Activated CD4-positive, alpha-beta memory T cell treated with anti-CD3 and anti-CD28 coated beads, Interleukin-2, amount 10 ng/mL, durations not matched to agents 7 days and 5 days (primary cell): ENCODE measurements at regions not wholly inside any gene's neighbourhood (a gene's known extent, or its start where the extent isn't known, plus 50 kb on each side); places are given as distances from the start of the nearest gene placed in this dataset.
"Not testable (repeated sequence)": the region's sequence is repeated elsewhere in the genome, so short reads cannot be mapped to it uniquely, and the experiment has no call there.

Experiments used
- CTCF ChIA-PET: fragments of 350-600 bp; sonication (Branson Sonifier 250); formaldehyde crosslinking; loops from one replicate; lab custom pipeline; 2021; ENCODE audit warnings: antibody characterized with exemption, inconsistent platforms; lab: Charles Lee
- POLR2A ChIA-PET: fragments of 350-600 bp; sonication (Branson Sonifier 250); formaldehyde crosslinking; loops from one replicate; lab custom pipeline; 2021; ENCODE audit warnings: antibody characterized with exemption; lab: Charles Lee
- DNase-seq: peaks from one replicate; pipeline ENCODE4 v3.0.0-alpha.2; 2020
- H3K27ac Mint-ChIP-seq: one replicate; pipeline ENCODE4 v1.8.0; 2021; ENCODE audit warnings: mild to moderate bottlenecking, mixed read lengths
- H3K27me3 Mint-ChIP-seq: one replicate; pipeline ENCODE4 v1.8.0; 2021; ENCODE audit warnings: mixed read lengths
- H3K36me3 Mint-ChIP-seq: one replicate; pipeline ENCODE4 v1.8.0; 2021; ENCODE audit warnings: low read depth, mixed read lengths
- H3K4me1 Mint-ChIP-seq: one replicate; pipeline ENCODE4 v1.8.0; 2021; ENCODE audit warnings: mixed read lengths
- H3K4me3 Mint-ChIP-seq: one replicate; pipeline ENCODE4 v1.8.0; 2021; ENCODE audit warnings: mild to moderate bottlenecking, mixed read lengths
- H3K9me3 Mint-ChIP-seq: one replicate; pipeline ENCODE4 v1.8.0; 2021; ENCODE audit warnings: mixed read lengths

DNA sequence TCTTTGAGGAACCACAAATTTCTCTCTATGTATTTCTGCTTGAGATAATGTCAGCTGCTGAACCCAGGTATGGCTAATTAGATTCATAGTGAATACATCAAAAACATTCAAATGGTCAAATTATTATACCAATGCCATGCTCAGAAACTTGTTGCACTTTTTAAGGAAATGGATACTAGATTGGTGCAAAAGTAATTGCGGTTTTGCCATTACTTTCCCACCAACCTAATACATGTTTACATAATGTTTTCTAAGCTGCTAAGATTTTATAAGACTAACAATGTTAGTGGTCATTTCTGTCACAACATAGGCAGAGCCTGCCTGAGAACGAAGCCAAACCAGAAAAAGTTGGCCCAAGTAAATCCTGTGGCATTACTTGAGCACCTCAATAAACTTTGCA lies 568.2 kb upstream of the LRATD1 start:
- POLR2A ChIA-PET: no interaction called here
- DNase-seq: no peak
- Mint-ChIP-seq H3K27me3 (no peaks in the 10 kb centered on the region), H3K9me3 (no peaks in the 10 kb centered on the region), H3K4me3 (no peak overlapping the region), H3K27ac (no peak overlapping the region), H3K4me1 (no peaks in the 10 kb centered on the region), H3K36me3 (no peaks in the 10 kb centered on the region)
- CTCF ChIA-PET: no interaction called here

DNA sequence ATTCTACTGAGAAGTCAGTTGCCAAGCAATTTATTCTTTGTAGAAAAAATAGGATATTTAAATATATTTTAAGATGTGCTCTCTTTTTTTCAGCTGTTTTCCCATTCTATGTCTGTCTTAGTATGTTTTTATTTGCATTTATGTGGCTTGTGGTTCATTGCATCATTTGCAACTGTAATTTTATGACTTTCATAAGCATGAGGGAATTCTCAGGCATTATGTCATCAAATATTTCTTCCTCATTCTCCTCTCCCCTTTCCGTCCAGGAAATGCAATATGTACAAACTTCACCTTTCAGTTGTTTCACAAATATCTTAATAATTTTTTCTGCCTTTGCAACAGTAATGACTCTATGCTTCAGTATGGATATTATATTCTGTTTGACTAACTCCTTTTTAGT lies 560.2 kb upstream of the LRATD1 start:
- no peak for DNase-seq
- Mint-ChIP-seq H3K27me3 (no peaks in the 10 kb centered on the region), H3K4me1 (no peaks in the 10 kb centered on the region)

DNA sequence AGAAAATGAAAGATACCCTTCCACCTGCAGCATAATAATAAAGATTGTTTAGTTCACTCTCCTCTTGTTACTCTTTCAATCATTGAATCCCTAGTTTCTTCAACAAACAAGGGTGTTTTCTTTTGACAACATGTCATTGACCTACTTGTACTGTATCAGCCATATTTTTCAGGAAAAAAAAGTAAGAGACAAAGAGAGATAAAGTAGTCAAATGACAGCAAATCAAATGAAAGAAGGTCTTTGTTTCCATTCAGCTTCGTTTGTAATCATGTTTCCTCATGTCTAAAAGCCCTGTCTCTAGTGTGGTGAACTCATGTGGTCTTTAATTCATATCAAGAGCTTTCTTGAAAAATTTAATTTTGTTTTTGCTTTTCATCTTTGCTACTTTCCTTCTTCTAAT lies 557.8 kb upstream of the LRATD1 start:
- Mint-ChIP-seq H3K27me3 (no peaks in the 10 kb centered on the region), H3K4me1 (no peaks in the 10 kb centered on the region), H3K27ac (no peak overlapping the region), H3K4me3 (no peak overlapping the region), H3K36me3 (no peaks in the 10 kb centered on the region), H3K9me3 (peaks cover 2% of the 10 kb centered on the region)
- DNase-seq: no peak
- ChIA-PET CTCF (no interaction called here), POLR2A (no interaction called here)

More for the DNA sequence above, 560.2 kb upstream of the LRATD1 start:
- POLR2A ChIA-PET: no interaction called here
- CTCF ChIA-PET: no interaction called here
- Mint-ChIP-seq H3K9me3 (peaks cover 3% of the 10 kb centered on the region), H3K27ac (no peak overlapping the region), H3K36me3 (no peaks in the 10 kb centered on the region), H3K4me3 (no peak overlapping the region)

DNA sequence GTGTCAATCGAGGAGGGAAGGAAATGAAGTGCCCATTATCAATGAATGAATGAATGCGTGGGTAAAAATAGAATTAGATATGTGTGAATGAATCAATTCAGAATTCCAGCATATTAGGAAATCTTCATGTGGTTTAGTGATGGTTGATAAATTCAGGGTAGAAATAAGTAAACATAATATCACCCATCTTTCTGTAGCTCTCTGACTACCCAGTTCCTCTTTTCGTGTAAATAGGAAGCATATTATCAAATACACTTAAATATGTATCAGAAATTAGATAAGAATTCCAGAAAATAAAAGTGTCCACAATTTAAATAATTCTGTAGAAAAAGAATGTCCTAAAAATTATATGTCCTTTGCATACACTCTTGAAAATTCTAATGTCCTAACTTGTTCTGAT lies 552.9 kb upstream of the LRATD1 start:
- CTCF ChIA-PET: no interaction called here
- no peaks in the 10 kb centered on the region for H3K4me1 Mint-ChIP-seq

DNA sequence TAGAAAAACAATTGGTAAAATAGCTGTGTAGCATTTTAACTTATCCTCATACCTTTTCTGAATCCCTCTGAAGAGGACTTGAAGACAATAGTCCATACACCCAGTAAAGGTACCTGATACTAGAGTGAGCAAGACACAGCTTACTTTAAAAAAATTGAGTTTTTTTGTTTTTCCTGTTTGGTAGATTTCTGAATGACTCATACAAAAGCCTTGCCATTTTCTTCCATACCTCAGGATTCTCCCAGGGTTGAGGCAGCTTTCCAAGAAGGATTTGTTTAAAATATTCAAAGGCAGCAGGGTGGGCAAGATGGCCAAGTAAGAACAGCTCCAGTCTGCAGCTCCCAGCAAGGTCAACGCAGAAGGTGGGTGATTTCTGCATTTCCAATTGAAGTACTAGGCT lies 551.0 kb upstream of the LRATD1 start:
- DNase-seq: no peak
- Mint-ChIP-seq H3K27me3 (no peaks in the 10 kb centered on the region), H3K36me3 (no peaks in the 10 kb centered on the region), H3K27ac (no peak overlapping the region), H3K9me3 (no peaks in the 10 kb centered on the region), H3K4me3 (no peak overlapping the region), H3K4me1 (no peaks in the 10 kb centered on the region)
- ChIA-PET CTCF (no interaction called here), POLR2A (no interaction called here)

More for the DNA sequence above, 552.9 kb upstream of the LRATD1 start:
- POLR2A ChIA-PET: no interaction called here
- no peaks in the 10 kb centered on the region for H3K36me3 Mint-ChIP-seq
- no peaks in the 10 kb centered on the region for H3K9me3 Mint-ChIP-seq
- no peaks in the 10 kb centered on the region for H3K27me3 Mint-ChIP-seq
- H3K4me3 Mint-ChIP-seq: no peak overlapping the region
- no peak overlapping the region for H3K27ac Mint-ChIP-seq
- DNase-seq: no peak

DNA sequence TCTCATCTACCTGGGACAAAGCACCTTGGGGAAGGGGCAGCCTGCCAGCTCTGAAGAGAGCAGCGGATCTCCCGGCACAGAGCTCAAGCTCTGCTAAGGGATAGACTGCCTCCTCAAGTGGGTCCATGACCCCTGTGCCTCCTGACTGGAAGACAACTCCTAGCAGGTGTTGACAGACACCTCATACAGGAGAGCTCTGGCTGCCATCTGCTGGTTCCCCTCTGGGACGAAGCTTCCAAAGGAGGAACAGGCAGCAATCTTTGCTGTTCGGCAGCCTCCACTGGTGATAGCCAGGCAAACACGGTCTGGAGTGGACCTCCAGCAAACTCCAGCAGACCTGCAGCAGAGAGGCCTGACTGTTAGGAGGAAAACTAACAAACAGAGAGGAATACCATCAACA lies 549.9 kb upstream of the LRATD1 start:
- Mint-ChIP-seq H3K4me3 (no peak overlapping the region), H3K27ac (no peak overlapping the region), H3K4me1 (no peaks in the 10 kb centered on the region), H3K27me3 (no peaks in the 10 kb centered on the region), H3K36me3 (no peaks in the 10 kb centered on the region), H3K9me3 (peaks cover 6% of the 10 kb centered on the region)
- ChIA-PET CTCF (no interaction called here), POLR2A (no interaction called here)
- no peak for DNase-seq

DNA sequence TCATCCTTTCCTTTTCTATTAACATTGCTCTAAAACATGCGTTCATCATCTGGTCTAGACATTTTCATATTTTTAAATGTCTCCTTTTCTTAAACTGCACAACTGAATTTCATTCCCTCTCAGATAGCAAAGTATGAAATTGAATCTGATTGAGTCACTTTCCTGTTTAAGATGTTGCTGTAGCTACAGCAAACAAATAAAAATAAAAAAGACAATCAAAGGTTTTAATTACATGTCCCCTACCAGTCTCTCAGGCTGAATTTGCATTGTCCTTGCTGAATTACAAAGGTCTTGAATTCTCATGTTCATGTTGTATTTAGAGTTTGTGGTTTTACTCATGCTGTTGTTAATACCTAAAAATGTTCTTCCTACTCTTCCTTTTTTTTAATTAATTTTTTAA lies 537.9 kb upstream of the LRATD1 start:
- Mint-ChIP-seq H3K27me3 (no peaks in the 10 kb centered on the region), H3K9me3 (peaks cover 4% of the 10 kb centered on the region), H3K36me3 (no peaks in the 10 kb centered on the region), H3K27ac (no peak overlapping the region), H3K4me3 (no peak overlapping the region), H3K4me1 (no peaks in the 10 kb centered on the region)
- no peak for DNase-seq
- ChIA-PET POLR2A (no interaction called here), CTCF (no interaction called here)

DNA sequence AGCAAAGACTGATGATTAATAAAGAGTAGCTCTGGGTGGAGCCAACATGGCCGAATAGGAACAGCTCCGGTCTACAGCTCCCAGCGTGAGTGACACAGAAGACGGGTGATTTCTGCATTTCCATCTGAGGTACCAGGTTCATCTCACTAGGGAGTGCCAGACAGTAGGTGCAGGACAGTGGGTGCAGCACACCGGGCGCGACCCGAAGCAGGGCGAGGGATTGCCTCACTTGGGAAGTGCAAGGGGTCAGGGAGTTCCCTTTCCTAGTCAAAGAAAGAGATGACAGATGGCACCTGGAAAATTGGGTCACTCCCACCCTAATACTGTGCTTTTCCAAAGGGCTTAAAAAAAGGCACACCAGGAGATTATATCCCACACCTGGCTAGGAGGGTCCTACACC lies 533.4 kb upstream of the LRATD1 start:
- CTCF ChIA-PET, H3K4me3 Mint-ChIP-seq, H3K27ac Mint-ChIP-seq, H3K9me3 Mint-ChIP-seq, POLR2A ChIA-PET, H3K36me3 Mint-ChIP-seq, DNase-seq, H3K4me1 Mint-ChIP-seq, H3K27me3 Mint-ChIP-seq: not testable (repeated sequence)

DNA sequence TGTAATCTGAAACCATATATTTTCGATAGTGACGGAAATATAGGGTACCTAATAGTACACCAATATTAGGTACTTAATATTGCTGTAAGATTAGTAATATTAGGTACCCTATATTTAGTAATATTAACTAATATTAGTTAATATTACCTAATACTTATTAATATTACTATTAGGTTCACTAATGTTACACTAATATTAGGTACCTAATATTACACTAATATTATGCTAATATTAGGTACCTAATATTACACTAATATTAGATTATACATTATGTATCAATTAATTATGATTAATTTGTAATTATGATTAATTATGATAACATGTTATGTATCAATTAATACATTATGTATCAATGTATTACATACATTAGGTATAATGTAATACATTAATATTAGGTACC lies 518.2 kb upstream of the LRATD1 start:
- no peaks in the 10 kb centered on the region for H3K36me3 Mint-ChIP-seq
- no peak for DNase-seq
- H3K9me3 Mint-ChIP-seq: peaks cover 3% of the 10 kb centered on the region
- no peaks in the 10 kb centered on the region for H3K4me1 Mint-ChIP-seq
- ChIA-PET POLR2A (no interaction called here), CTCF (no interaction called here)
- H3K27me3 Mint-ChIP-seq: no peaks in the 10 kb centered on the region
- no peak overlapping the region for H3K27ac Mint-ChIP-seq
- H3K4me3 Mint-ChIP-seq: no peak overlapping the region

DNA sequence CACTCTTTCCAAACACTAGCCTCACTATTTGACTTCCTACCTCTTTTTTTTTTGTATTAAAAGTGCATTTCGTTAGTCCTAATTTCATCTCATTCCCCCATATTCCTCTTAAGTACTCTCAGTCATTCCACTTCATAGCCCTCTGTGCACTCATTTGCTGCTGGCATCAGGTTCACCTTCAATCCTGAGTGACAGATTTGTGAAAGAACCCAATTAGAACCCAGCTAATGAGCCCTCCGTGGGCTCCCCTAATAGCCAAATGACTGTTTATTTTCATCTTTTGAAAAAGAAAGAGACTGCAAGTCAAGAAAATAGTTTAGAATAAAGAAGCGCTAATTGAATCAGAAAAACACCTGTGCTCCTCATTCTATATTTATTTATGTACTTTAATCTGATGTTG lies 512.1 kb upstream of the LRATD1 start:
- peaks cover 5% of the 10 kb centered on the region for H3K9me3 Mint-ChIP-seq
- H3K27me3 Mint-ChIP-seq: no peaks in the 10 kb centered on the region
- ChIA-PET POLR2A (no interaction called here), CTCF (no interaction called here)
- no peaks in the 10 kb centered on the region for H3K4me1 Mint-ChIP-seq
- no peaks in the 10 kb centered on the region for H3K36me3 Mint-ChIP-seq
- no peak overlapping the region for H3K27ac Mint-ChIP-seq
- no peak for DNase-seq
- H3K4me3 Mint-ChIP-seq: no peak overlapping the region

DNA sequence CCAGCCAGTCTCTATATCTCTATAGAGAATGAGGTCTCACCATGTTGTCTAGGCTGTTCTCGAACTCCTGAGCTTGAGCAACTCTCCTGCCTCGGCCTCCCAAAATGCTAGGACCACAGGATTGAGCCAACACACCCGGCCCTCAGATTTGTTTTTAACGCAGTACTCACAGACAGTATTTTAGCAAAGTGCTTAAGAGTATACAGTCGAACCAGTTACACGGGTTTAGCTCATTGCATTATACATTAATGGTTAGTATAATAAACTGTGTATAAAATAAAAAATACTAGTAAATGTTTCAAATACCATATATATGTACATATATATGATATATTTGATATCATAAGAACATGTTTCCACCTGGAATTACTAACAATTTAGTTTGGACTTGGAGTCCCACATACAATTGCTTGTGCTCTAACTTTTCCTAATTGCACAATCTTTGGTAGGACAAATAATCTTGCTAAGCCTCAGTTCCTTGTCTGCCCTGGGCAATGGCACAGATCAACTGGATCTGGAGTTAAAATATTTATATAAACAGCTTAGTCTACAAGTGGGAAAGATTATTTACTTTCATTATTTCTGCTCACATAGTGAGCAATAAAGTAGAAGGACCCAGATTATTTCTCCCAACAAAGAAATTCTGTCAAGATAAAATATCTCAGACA lies 508.9 kb upstream of the LRATD1 start:
- no peaks in the 10 kb centered on the region for H3K36me3 Mint-ChIP-seq
- DNase-seq: no peak
- no peak overlapping the region for H3K27ac Mint-ChIP-seq
- H3K4me3 Mint-ChIP-seq: no peak overlapping the region
- H3K27me3 Mint-ChIP-seq: no peaks in the 10 kb centered on the region
- H3K9me3 Mint-ChIP-seq: peaks cover 10% of the 10 kb centered on the region
- no peaks in the 10 kb centered on the region for H3K4me1 Mint-ChIP-seq
- ChIA-PET POLR2A (no interaction called here), CTCF (no interaction called here)

DNA sequence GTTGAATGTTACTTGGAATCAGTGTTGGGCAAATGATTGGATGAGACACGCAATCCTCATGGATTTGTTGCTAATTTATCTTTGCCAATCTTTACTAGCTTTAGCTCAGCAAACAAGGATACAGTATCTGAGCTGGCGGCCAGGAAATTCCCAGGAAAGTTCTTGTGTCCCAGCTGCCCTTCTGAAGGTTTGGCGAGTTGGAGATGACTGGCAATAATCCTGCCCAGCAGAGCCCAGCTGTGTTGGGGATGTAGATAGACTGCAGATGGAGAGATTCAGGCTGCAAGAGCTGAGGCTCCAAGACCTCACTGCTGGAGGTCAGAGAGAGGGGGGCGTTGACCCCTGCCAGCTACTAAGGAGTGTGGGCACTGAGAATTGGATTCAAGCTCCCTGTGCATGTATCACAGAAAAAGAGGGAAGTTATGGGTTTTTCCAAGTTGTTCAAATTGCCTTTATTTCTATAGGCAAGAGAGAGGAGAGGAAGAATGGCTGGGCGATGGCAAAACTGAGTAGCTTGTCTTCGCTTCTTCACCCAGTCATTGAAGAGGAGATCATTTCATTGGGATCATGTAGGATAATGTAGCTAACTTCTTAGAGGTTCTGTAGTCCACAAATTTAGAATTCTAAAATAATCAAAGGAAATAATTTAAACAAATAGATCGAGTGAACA lies 506.8 kb upstream of the LRATD1 start:
- Mint-ChIP-seq H3K4me3 (no peak overlapping the region), H3K4me1 (no peaks in the 10 kb centered on the region), H3K27me3 (no peaks in the 10 kb centered on the region), H3K9me3 (peaks cover 8% of the 10 kb centered on the region), H3K27ac (no peak overlapping the region), H3K36me3 (no peaks in the 10 kb centered on the region)
- no peak for DNase-seq
- CTCF ChIA-PET: no interaction called here
- POLR2A ChIA-PET: no interaction called here

DNA sequence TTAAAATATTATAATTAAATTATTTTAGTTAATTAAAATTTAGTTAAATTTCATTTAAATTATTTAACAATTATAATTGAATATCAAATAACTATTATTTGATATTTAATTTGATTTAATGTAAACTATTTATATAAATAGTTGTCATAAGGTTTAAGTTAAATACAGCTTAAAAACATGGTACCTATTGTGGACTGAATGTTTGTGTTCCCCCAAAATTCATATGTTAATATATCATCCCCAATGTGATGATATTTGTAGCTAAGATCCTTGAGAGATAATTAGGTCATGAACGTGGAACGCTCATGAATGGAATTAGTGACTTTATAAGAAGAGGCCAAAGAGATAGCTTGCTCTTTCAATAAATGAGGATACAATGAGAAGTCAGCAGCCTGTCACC lies 505.7 kb upstream of the LRATD1 start:
- CTCF ChIA-PET: no interaction called here

DNA sequence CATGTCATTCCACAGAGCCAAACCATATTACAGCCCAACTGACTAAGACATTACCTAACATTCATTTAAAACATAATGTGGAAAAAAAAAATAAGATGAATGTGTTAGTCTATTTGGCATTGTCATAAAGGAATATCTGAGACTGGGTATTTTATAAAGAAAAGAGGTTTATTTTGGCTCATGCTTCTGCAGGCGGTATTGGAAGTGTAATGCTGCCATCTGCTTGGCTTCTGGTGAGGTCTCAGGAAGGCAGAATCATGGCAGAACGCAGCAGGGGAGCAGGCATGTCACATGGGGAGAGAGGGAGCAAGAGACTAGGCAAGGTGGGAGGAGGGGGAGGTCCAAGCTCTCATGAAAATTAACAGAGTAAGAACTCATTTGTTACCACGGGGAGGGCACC lies 504.8 kb upstream of the LRATD1 start:
- Mint-ChIP-seq H3K4me1 (no peaks in the 10 kb centered on the region), H3K27me3 (no peaks in the 10 kb centered on the region), H3K4me3 (no peak overlapping the region), H3K27ac (no peak overlapping the region), H3K36me3 (no peaks in the 10 kb centered on the region), H3K9me3 (peaks cover 8% of the 10 kb centered on the region)
- CTCF ChIA-PET: no interaction called here
- DNase-seq: no peak
- POLR2A ChIA-PET: no interaction called here

More for the DNA sequence above, 505.7 kb upstream of the LRATD1 start:
- no peaks in the 10 kb centered on the region for H3K36me3 Mint-ChIP-seq
- no peak overlapping the region for H3K27ac Mint-ChIP-seq
- H3K4me1 Mint-ChIP-seq: no peaks in the 10 kb centered on the region
- no peaks in the 10 kb centered on the region for H3K27me3 Mint-ChIP-seq
- no peak overlapping the region for H3K4me3 Mint-ChIP-seq
- POLR2A ChIA-PET: no interaction called here
- no peak for DNase-seq
- H3K9me3 Mint-ChIP-seq: peaks cover 8% of the 10 kb centered on the region
